IMR-90 (cell line): ENCODE measurements at regions not wholly inside any gene's neighbourhood (a gene's known extent, or its start where the extent isn't known, plus 50 kb on each side); places are given as distances from the start of the nearest gene placed in this dataset.
A peak's percentile ranks its signal among the peaks of the same experiment; 100 is the strongest.

Experiments used
- ATAC-seq: fragments of 200-7000 bp; cut with Tn5 transposase; 2 replicates; pipeline ENCODE4 v1.9.1; 2020; ENCODE audit warnings: low read depth, mild to moderate bottlenecking, moderate library complexity
- BruUV-seq: library from RNA; stranded (reverse); fragments of 400-500 nt; replicated peaks from 2 replicates; lab custom pipeline; 2021; lab: Mats Ljungman, UMichigan
- CTCF ChIA-PET: fragments of 300-600 bp; formaldehyde crosslinking; extraction: SDS; loops from one replicate; lab custom pipeline; 2021; ENCODE audit warnings: antibody characterized with exemption; lab: Yijun Ruan, JAX
- POLR2A ChIA-PET: fragments of 300-600 bp; sonication (Branson Sonifier 250); formaldehyde crosslinking; loops from one replicate; lab custom pipeline; 2022; ENCODE audit warnings: antibody characterized with exemption; ENCODE audit not compliant: unreplicated experiment; lab: Charles Lee
- DNase-seq: peaks from one replicate; pipeline ENCODE4 v3.0.0; 2013
- H2AFZ ChIP-seq: replicated peaks from 2 replicates; pipeline ENCODE3; 2013; ENCODE audit warnings: low read length, mild to moderate bottlenecking; ENCODE audit not compliant: poor library complexity
- H2AK5ac ChIP-seq: 2 replicates; pipeline ENCODE4 v1.6.1; 2013; ENCODE audit warnings: low read depth, low read length, inconsistent platforms
- H2AK9ac ChIP-seq: replicated peaks from 2 replicates; pipeline ENCODE3; 2013; ENCODE audit warnings: mild to moderate bottlenecking, low read depth, low read length, moderate library complexity; ENCODE audit not compliant: poor library complexity
- H2BK120ac ChIP-seq: 2 replicates; pipeline ENCODE4 v1.6.1; 2013; ENCODE audit warnings: low read depth, low read length, inconsistent platforms
- H2BK15ac ChIP-seq: 3 replicates; pipeline ENCODE4 v1.6.1; 2013; ENCODE audit warnings: low read depth, low read length, inconsistent platforms
- H2BK20ac ChIP-seq: 2 replicates; pipeline ENCODE4 v1.6.1; 2013; ENCODE audit warnings: low read depth, mild to moderate bottlenecking, inconsistent platforms, low read length, moderate library complexity
- H2BK5ac ChIP-seq: 2 replicates; pipeline ENCODE4 v1.6.1; 2013; ENCODE audit warnings: mild to moderate bottlenecking, low read depth, low read length, inconsistent platforms; ENCODE audit not compliant: poor library complexity, severe bottlenecking
- H3K14ac ChIP-seq: replicated peaks from 2 replicates; pipeline ENCODE4 v1.6.1; 2013; ENCODE audit warnings: low read depth, low read length, inconsistent platforms
- H3K18ac ChIP-seq: 2 replicates; pipeline ENCODE4 v1.6.1; 2013; ENCODE audit warnings: low read depth, low read length, control low read depth
- H3K23ac ChIP-seq: 2 replicates; pipeline ENCODE4 v1.6.1; 2013; ENCODE audit warnings: low read depth, low read length, inconsistent platforms
- H3K27ac ChIP-seq: 2 replicates; pipeline ENCODE4 v1.5.1; 2013; ENCODE audit warnings: mild to moderate bottlenecking, control low read depth, low read length; ENCODE audit not compliant: insufficient read depth
- H3K27me3 ChIP-seq: 2 replicates; pipeline ENCODE4 v1.6.1; 2013; ENCODE audit warnings: low read length; ENCODE audit not compliant: control insufficient read depth, insufficient read depth
- H3K36me3 ChIP-seq: 2 replicates; pipeline ENCODE4 v1.6.1; 2013; ENCODE audit warnings: low read length, mixed read lengths; ENCODE audit not compliant: control insufficient read depth, insufficient read depth
- H3K4ac ChIP-seq: 2 replicates; pipeline ENCODE4 v1.6.1; 2013; ENCODE audit warnings: low read depth, low read length, inconsistent platforms
- H3K4me1 ChIP-seq: 2 replicates; pipeline ENCODE4 v1.6.1; 2013; ENCODE audit warnings: low read length, mixed read lengths; ENCODE audit not compliant: control insufficient read depth, insufficient read depth
- H3K4me2 ChIP-seq: 2 replicates; pipeline ENCODE4 v1.6.1; 2013; ENCODE audit warnings: low read depth, mild to moderate bottlenecking, control low read depth, low read length, moderate library complexity
- H3K4me3 ChIP-seq: 2 replicates; pipeline ENCODE4 v1.5.1; 2013; ENCODE audit warnings: low read depth, mild to moderate bottlenecking, control low read depth, low read length, moderate library complexity; ENCODE audit not compliant: insufficient read depth
- H3K56ac ChIP-seq: 2 replicates; pipeline ENCODE4 v1.6.1; 2013; ENCODE audit warnings: low read length, inconsistent platforms; ENCODE audit not compliant: insufficient read depth; ENCODE audit errors: extremely low read depth
- H3K79me1 ChIP-seq, 2 experiments: 2 replicates each; pipeline ENCODE4 v1.6.1; 2013; ENCODE audit warnings: low read length in 2 of 2, inconsistent platforms in 1 of 2, low read depth in 1 of 2
- H3K9ac ChIP-seq: 2 replicates; pipeline ENCODE4 v1.6.1; 2013; ENCODE audit warnings: low read depth, low read length, control low read depth
- H3K9me1 ChIP-seq: 2 replicates; pipeline ENCODE4 v1.6.1; 2013; ENCODE audit warnings: low read length, inconsistent platforms; ENCODE audit not compliant: insufficient read depth
- H3K9me3 ChIP-seq: 2 replicates; pipeline ENCODE4 v1.6.1; 2013; ENCODE audit warnings: low read length; ENCODE audit not compliant: control insufficient read depth, insufficient read depth
- H4K20me1 ChIP-seq: 2 replicates; pipeline ENCODE4 v1.6.1; 2013; ENCODE audit warnings: low read length, inconsistent platforms; ENCODE audit not compliant: insufficient read depth
- H4K5ac ChIP-seq: 2 replicates; pipeline ENCODE4 v1.6.1; 2013; ENCODE audit warnings: mild to moderate bottlenecking, low read depth, low read length, control low read depth
- H4K8ac ChIP-seq, 2 experiments: 2 replicates each; pipeline ENCODE4 v1.6.1; 2013; ENCODE audit warnings: low read depth in 2 of 2, low read length in 2 of 2, control low read depth in 1 of 2, inconsistent platforms in 1 of 2
- H4K91ac ChIP-seq: 2 replicates; pipeline ENCODE4 v1.6.1; 2013; ENCODE audit warnings: low read depth, low read length, inconsistent platforms; ENCODE audit not compliant: insufficient read depth
- CEBPB ChIP-seq: IDR thresholded peaks from 2 replicates; pipeline ENCODE4 v1.6.1; 2012; ENCODE audit warnings: low read depth, low read length, improper control_type of control experiment
- WGBS, 2 experiments: methylation state at CpG; one replicate each; pipeline versions ENCODE4 v1.1.5 to v1.1.7; 2013; ENCODE audit warnings: missing lambda C conversion rate in 2 of 2; ENCODE audit not compliant: insufficient read length in 1 of 2; ENCODE audit errors: extremely low coverage in 2 of 2; 5-methylcytosine and 5-hydroxymethylcytosine counted together
- dilution Hi-C: fragments of 300-500 bp; cut with HindIII; formaldehyde crosslinking; loops from one replicate; pipeline ENCODE4 v1.14.3; 2018; ENCODE audit warnings: low sequenced_read_pairs; ENCODE audit not compliant: unreplicated experiment
- in situ Hi-C: fragments of 300-500 bp; cut with MboI; formaldehyde crosslinking; loops from 3 replicates; pipeline ENCODE4 v1.14.3; 2019; ENCODE audit warnings: low sequenced_read_pairs, inconsistent platforms, mixed read lengths
- intact Hi-C: fragments of 100-400 bp; cut with micrococcal nuclease; formaldehyde crosslinking; loops from 2 replicates; pipeline ENCODE4 v1.10.0; 2022
- TF ChIP-seq, protein P1 (sequence below): fragments of 150-350 bp; IDR thresholded peaks from 2 replicates; pipeline ENCODE4 v1.6.1; 2017; ENCODE audit warnings: mild to moderate bottlenecking, antibody characterized with exemption, low read length, low read depth

DNA sequence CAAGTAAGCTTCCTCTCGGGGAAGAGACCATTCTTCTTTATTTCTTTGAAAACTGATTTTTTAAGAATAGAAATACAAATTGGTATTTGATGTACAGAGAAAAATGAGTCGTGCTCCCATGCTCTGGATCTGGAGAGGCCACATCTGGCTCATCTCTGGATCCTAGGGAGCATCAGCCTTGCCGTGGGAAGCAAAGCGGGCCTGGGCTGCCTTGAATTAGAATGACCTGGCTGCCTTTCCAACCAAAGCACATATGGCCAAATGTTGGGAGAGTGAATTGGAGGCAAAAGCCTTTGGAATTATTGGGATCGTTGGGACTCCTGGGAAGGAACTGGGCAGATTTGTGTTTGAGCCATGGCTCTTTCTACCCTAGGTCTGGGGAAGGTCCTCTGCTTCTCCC lies 80.0 kb downstream of the SLC25A47 start:
- in situ Hi-C loops: loop anchor here (10.0 to 25.0 kb wide), 2 partner anchors 432 to 834 kb away; no protein-coding TSS in a partner anchor
- no peaks in the 10 kb centered on the region for H3K27me3 ChIP-seq
- H3K9ac ChIP-seq: no peak overlapping the region
- peaks cover 10% of the 10 kb centered on the region; the same call in 1 of the 2 replicates for H4K20me1 ChIP-seq
- no CpG with 5 or more reads among the region's 5 CpGs for WGBS, 2 experiments
- no peak overlapping the region for H2BK5ac ChIP-seq
- no peak overlapping the region for H3K4ac ChIP-seq
- no peak overlapping the region for H3K23ac ChIP-seq
- POLR2A ChIA-PET: no interaction called here
- H3K9me3 ChIP-seq: no peaks in the 10 kb centered on the region
- no peak overlapping the region for H4K5ac ChIP-seq
- no peak overlapping the region for H4K8ac ChIP-seq
- ATAC-seq (no peak), DNase-seq (peak; percentile 38)
- BruUV-seq: no TSS peak
- TF ChIP-seq, protein P1, sequence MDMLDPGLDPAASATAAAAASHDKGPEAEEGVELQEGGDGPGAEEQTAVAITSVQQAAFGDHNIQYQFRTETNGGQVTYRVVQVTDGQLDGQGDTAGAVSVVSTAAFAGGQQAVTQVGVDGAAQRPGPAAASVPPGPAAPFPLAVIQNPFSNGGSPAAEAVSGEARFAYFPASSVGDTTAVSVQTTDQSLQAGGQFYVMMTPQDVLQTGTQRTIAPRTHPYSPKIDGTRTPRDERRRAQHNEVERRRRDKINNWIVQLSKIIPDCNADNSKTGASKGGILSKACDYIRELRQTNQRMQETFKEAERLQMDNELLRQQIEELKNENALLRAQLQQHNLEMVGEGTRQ: no peak
- TF ChIP-seq CEBPB: no peak
- no peak overlapping the region; the same call in 1 of the 2 replicates for H2AK5ac ChIP-seq
- H3K18ac ChIP-seq: no peak overlapping the region
- H4K91ac ChIP-seq: no peak overlapping the region
- intact Hi-C loops: no loop called here
- no peak overlapping the region for H3K56ac ChIP-seq
- H3K27ac ChIP-seq: no peak overlapping the region
- H2BK120ac ChIP-seq: no peak overlapping the region
- H3K36me3 ChIP-seq: 0 out of 2 replicates have a peak, but pooled peaks cover 2% of the 10 kb centered on the region
- H3K9me1 ChIP-seq: peaks cover 8% of the 10 kb centered on the region; the same call in 1 of the 2 replicates
- H3K4me3 ChIP-seq: no peak overlapping the region
- H2BK20ac ChIP-seq: no peak overlapping the region
- H2BK15ac ChIP-seq: no peak overlapping the region
- no peak overlapping the region for H2AK9ac ChIP-seq
- dilution Hi-C loops: no loop called here
- CTCF ChIA-PET: interaction anchor here (1.6 kb wide), 1 partner anchor 15 kb away, joined by 4 read pairs; no protein-coding TSS in a partner anchor
- no peak overlapping the region for H2AFZ ChIP-seq
- peaks cover 8% of the 10 kb centered on the region for H3K4me1 ChIP-seq
- H3K79me1 ChIP-seq: peaks cover 3 to 36% of the 10 kb centered on the region in 2 experiments; a peak in 3 of 4 replicates
- H3K4me2 ChIP-seq: no peak overlapping the region
- no peak overlapping the region for H3K14ac ChIP-seq
